Keratinocyte (primary cell): ENCODE measurements at regions not wholly inside any gene's neighbourhood (a gene's known extent, or its start where the extent isn't known, plus 50 kb on each side); places are given as distances from the start of the nearest gene placed in this dataset.

Experiments
- EZH2 ChIP-seq: IDR thresholded peaks from one replicate; pipeline ENCODE4 v1.6.1; 2012; ENCODE audit warnings: inconsistent platforms, mild to moderate bottlenecking, low read length, moderate library complexity
- TF ChIP-seq, protein P1 (sequence below), 3 experiments: IDR thresholded peaks in 1 of 3; conservative IDR thresholded peaks in 1 of 3; optimal IDR thresholded peaks in 1 of 3; 2 replicates in 2 of 3; 3 replicates in 1 of 3; pipeline versions ENCODE3 to v1.5.1; 2011; ENCODE audit warnings: low read length in 3 of 3, mild to moderate bottlenecking in 3 of 3, moderate library complexity in 2 of 3, control low read depth in 1 of 3, inconsistent platforms in 1 of 3; ENCODE audit not compliant: insufficient read depth in 2 of 3; ENCODE audit errors: extremely low read depth in 1 of 3

DNA sequence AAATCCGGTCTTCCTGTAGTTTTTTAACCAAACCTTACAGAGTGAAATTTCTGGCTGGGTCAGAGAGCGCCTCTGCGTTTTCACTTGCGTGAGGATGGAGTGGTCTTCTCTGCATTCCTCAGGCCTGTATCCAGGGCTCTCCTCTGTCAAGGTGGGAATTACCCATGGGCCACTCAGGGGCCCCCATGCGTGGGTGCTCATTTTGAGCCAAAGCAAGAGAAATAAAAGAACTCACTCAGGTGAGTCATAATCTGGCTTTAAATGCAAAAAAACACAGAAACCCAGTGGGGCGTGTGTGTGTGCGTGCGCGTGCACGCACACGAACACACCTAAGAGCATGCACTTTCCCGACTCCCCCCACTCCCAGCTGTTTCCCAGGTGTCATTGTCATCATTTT is 104.0 kb upstream of the PWP1 start:
- no peak for TF ChIP-seq EZH2
- TF ChIP-seq, protein P1, sequence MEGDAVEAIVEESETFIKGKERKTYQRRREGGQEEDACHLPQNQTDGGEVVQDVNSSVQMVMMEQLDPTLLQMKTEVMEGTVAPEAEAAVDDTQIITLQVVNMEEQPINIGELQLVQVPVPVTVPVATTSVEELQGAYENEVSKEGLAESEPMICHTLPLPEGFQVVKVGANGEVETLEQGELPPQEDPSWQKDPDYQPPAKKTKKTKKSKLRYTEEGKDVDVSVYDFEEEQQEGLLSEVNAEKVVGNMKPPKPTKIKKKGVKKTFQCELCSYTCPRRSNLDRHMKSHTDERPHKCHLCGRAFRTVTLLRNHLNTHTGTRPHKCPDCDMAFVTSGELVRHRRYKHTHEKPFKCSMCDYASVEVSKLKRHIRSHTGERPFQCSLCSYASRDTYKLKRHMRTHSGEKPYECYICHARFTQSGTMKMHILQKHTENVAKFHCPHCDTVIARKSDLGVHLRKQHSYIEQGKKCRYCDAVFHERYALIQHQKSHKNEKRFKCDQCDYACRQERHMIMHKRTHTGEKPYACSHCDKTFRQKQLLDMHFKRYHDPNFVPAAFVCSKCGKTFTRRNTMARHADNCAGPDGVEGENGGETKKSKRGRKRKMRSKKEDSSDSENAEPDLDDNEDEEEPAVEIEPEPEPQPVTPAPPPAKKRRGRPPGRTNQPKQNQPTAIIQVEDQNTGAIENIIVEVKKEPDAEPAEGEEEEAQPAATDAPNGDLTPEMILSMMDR (optimal IDR thresholded peaks at IDR 0.05 in 1 of 3, IDR thresholded peaks at IDR 0.05 in 1 of 3, conservative IDR thresholded peaks at IDR 0.05 in 1 of 3; ENCODE audit: extremely low read depth in 1 of 3, insufficient read depth in 2 of 3, low read length in 3 of 3), result no peak
